GM23338 (cell line): ENCODE measurements at regions not wholly inside any gene's neighbourhood (a gene's known extent, or its start where the extent isn't known, plus 50 kb on each side); places are given as distances from the start of the nearest gene placed in this dataset.
"Not testable (repeated sequence)": the region's sequence is repeated elsewhere in the genome, so short reads cannot be mapped to it uniquely, and the experiment has no call there.

Experiments
- ATAC-seq: fragments of 200-7000 bp; cut with Tn5 transposase; 3 replicates; pipeline ENCODE4 v1.9.1; 2020
- DNase-seq: peaks from one replicate; pipeline ENCODE4 v3.0.0-alpha.2; 2015; ENCODE audit warnings: low spot score
- H2AFZ ChIP-seq: fragments of 200-600 bp; sonication (generic); 2 replicates; pipeline ENCODE4 v1.8.0; 2016; ENCODE audit warnings: antibody characterized with exemption, mild to moderate bottlenecking, moderate library complexity
- H3F3A ChIP-seq: fragments of 200-600 bp; sonication (generic); replicated peaks from 2 replicates; pipeline ENCODE4 v1.8.0; 2017; ENCODE audit warnings: antibody characterized with exemption, mixed run types, low read depth
- H3K27ac ChIP-seq: fragments of 200-600 bp; sonication (generic); 2 replicates; pipeline ENCODE4 v1.6.1; 2016; ENCODE audit warnings: low read depth
- H3K27me3 ChIP-seq: fragments of 200-600 bp; sonication (generic); 2 replicates; pipeline ENCODE4 v1.8.0; 2016; ENCODE audit warnings: mild to moderate bottlenecking, mixed run types, moderate library complexity; ENCODE audit not compliant: insufficient read depth
- H3K36me3 ChIP-seq: fragments of 200-600 bp; sonication (generic); 2 replicates; pipeline ENCODE4 v1.8.0; 2016; ENCODE audit warnings: mild to moderate bottlenecking; ENCODE audit not compliant: insufficient read depth
- H3K4me1 ChIP-seq: fragments of 200-600 bp; sonication (generic); 2 replicates; pipeline ENCODE4 v1.8.0; 2016; ENCODE audit warnings: mild to moderate bottlenecking, moderate library complexity; ENCODE audit not compliant: insufficient read depth
- H3K4me2 ChIP-seq: fragments of 200-600 bp; sonication (generic); 2 replicates; pipeline ENCODE4 v1.7.1; 2017; ENCODE audit warnings: mixed run types
- H3K4me3 ChIP-seq: fragments of 200-600 bp; sonication (generic); 2 replicates; pipeline ENCODE4 v1.6.1; 2016; ENCODE audit warnings: mixed run types
- H3K79me2 ChIP-seq: fragments of 200-600 bp; sonication (generic); replicated peaks from 2 replicates; pipeline ENCODE4 v1.8.0; 2017; ENCODE audit warnings: mild to moderate bottlenecking; ENCODE audit not compliant: insufficient read depth
- H3K9me2 ChIP-seq: fragments of 200-600 bp; sonication (generic); 2 replicates; pipeline ENCODE4 v1.8.0; 2017; ENCODE audit not compliant: insufficient read depth
- H4K20me1 ChIP-seq: fragments of 200-600 bp; sonication (generic); replicated peaks from 2 replicates; pipeline ENCODE4 v1.8.0; 2017; ENCODE audit warnings: mild to moderate bottlenecking; ENCODE audit not compliant: insufficient read depth
- H3K27ac Mint-ChIP-seq: 2 replicates; pipeline ENCODE4 v1.8.0; 2020; ENCODE audit warnings: inconsistent platforms, mild to moderate bottlenecking, moderate library complexity, mixed read lengths
- H3K27me3 Mint-ChIP-seq: 3 replicates; pipeline ENCODE4 v1.8.0; 2022; ENCODE audit warnings: low read depth, mild to moderate bottlenecking, moderate library complexity, mixed read lengths, inconsistent platforms; ENCODE audit not compliant: insufficient read depth, poor library complexity
- H3K36me3 Mint-ChIP-seq: 3 replicates; pipeline ENCODE4 v1.8.0; 2021; ENCODE audit warnings: low read depth, mild to moderate bottlenecking, inconsistent platforms, moderate library complexity, mixed read lengths
- H3K4me1 Mint-ChIP-seq: 3 replicates; pipeline ENCODE4 v1.8.0; 2020; ENCODE audit warnings: mild to moderate bottlenecking, inconsistent platforms, mixed read lengths
- H3K4me3 Mint-ChIP-seq: 3 replicates; pipeline ENCODE4 v1.8.0; 2021; ENCODE audit warnings: moderate library complexity, mild to moderate bottlenecking, inconsistent platforms, mixed read lengths
- H3K9me3 Mint-ChIP-seq: 3 replicates; pipeline ENCODE4 v1.8.0; 2020; ENCODE audit warnings: moderate library complexity, mild to moderate bottlenecking, inconsistent platforms, mixed read lengths
- TF ChIP-seq, protein P1 (sequence below), 2 experiments: fragments of 200-600 bp in 1 of 2; sonication (generic) in 1 of 2; conservative IDR thresholded peaks; 2 replicates each; pipeline versions ENCODE4 v1.5.1 to v1.6.1; 2016 to 2017; ENCODE audit warnings: antibody characterized with exemption in 2 of 2, low read depth in 2 of 2, mild to moderate bottlenecking in 2 of 2, moderate library complexity in 1 of 2

DNA sequence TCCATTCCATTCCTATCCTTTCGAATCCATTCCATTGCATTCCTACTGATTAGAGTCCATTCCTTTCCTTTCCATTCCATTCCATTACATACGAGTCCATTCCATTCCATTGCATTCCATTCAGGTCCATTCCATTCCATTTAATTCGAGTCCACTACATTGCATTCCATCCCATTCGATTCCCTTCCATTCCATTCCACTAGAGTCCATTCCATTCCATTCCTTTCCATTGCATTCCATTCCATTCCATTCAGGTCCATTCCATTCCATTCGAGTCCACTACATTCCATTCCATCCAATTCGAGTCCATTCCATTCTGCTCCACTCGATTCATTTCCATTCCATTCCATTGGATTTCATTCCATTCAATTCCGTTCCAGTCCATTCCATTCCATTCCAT lies 1133.6 kb downstream of the RPIA start (continued):
- TF ChIP-seq, protein P1, sequence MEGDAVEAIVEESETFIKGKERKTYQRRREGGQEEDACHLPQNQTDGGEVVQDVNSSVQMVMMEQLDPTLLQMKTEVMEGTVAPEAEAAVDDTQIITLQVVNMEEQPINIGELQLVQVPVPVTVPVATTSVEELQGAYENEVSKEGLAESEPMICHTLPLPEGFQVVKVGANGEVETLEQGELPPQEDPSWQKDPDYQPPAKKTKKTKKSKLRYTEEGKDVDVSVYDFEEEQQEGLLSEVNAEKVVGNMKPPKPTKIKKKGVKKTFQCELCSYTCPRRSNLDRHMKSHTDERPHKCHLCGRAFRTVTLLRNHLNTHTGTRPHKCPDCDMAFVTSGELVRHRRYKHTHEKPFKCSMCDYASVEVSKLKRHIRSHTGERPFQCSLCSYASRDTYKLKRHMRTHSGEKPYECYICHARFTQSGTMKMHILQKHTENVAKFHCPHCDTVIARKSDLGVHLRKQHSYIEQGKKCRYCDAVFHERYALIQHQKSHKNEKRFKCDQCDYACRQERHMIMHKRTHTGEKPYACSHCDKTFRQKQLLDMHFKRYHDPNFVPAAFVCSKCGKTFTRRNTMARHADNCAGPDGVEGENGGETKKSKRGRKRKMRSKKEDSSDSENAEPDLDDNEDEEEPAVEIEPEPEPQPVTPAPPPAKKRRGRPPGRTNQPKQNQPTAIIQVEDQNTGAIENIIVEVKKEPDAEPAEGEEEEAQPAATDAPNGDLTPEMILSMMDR (conservative IDR thresholded peaks at IDR 0.05; ENCODE audit: low read depth in 2 of 2) = no peak

DNA sequence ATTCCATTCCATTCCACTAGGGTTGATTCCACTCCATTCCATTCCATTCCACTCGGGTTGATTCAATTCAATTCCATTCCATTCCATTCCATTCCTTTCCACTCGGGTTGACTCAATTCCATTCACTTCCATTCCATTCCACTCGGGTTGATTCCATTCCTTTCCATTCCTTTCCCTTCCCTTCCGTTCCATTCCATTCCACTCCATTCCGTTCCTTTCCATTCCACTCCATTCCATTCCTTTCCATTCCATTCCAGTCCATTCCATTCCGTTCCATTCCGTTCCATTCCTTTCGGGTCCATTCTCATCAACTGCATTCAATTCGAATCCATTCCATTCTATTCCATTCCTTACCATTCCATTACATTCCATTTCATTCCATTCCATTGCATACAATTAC lies 1135.3 kb downstream of the RPIA start:
- H3K4me1 ChIP-seq, H3K36me3 Mint-ChIP-seq, H3F3A ChIP-seq, H4K20me1 ChIP-seq, H3K27me3 ChIP-seq, H3K79me2 ChIP-seq, H3K4me1 Mint-ChIP-seq, H2AFZ ChIP-seq, H3K9me3 Mint-ChIP-seq, H3K9me2 ChIP-seq, ATAC-seq, H3K4me3 ChIP-seq, H3K4me3 Mint-ChIP-seq, H3K4me2 ChIP-seq, H3K27ac ChIP-seq, H3K27ac Mint-ChIP-seq, DNase-seq: not testable (repeated sequence)
- peaks cover 44% of the 10 kb centered on the region for H3K36me3 ChIP-seq
- peaks cover 32% of the 10 kb centered on the region for H3K27me3 Mint-ChIP-seq

DNA sequence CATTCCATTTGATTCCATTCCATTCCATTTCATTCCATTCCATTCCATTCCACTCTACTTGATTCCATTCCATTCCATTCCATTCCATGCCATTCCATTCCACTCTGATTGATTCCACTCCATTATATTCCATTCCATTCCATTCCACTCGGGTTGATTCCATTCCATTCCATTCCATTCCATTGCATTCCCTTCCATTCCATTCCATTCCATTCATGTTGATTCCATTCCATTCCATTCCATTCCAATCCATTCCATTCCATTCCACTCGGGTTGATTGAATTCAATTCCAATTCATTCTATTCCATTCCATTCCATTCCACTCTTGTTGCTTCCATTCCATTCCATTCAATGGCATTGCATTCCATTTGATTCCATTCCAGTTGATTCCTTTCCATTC lies 1136.4 kb downstream of the RPIA start:
- not testable (repeated sequence) for H3K4me3 ChIP-seq, H3K4me3 Mint-ChIP-seq, H3K27ac Mint-ChIP-seq, H3K27ac ChIP-seq, H3K4me1 Mint-ChIP-seq, H4K20me1 ChIP-seq, H3K27me3 ChIP-seq, H3K79me2 ChIP-seq, H3F3A ChIP-seq, H3K9me3 Mint-ChIP-seq, H3K4me2 ChIP-seq, H3K36me3 Mint-ChIP-seq, H2AFZ ChIP-seq, H3K4me1 ChIP-seq, H3K9me2 ChIP-seq, ATAC-seq, DNase-seq
- peaks cover 48% of the 10 kb centered on the region for H3K36me3 ChIP-seq
- peaks cover 32% of the 10 kb centered on the region for H3K27me3 Mint-ChIP-seq

DNA sequence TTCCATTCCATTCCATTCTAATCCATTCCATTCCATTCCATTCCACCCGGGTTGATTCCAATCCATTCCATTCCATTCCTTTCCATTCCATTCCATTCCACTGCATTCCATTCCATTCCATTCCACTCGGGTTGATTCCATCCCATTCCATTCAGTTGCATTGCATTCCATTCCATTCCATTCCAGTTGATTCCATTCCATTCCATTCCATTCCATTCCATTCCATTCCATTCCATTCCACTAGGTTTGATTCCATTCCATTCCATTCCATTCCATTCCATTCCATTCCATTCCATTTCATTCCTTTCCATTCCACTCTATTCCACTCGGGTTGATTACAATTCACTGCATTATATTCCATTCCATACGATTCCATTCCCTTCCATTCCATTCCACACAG lies 1136.9 kb downstream of the RPIA start:
- H3K9me2 ChIP-seq = not testable (repeated sequence)

DNA sequence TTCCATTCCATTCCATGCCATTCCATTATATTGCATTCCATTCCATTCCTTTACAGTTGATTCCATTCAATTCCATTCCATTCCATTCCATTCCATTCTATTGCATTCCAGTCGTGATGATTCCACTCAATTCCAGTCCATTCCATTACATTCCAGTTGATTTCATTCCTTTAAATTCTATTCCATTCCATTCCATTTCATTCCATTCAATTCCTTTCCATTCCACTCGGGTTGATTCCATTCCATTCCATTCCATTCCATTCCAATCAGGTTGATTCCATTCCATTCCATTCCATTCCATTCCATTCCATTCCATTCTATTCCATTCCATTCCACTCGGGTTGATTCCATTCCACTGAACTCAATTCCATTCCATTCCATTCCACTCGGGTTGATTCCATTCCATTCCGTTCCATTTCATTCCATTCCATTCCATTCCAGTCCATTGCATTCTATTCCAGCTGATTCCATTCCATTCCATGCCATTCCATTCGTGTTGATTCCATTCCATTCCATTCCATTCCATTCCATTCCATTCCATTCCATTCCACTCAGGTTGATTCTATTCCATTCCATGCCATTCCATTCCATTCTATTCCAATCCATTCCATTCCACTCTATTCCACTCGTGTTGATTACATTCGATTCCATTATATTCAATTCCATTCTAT lies 1137.6 kb downstream of the RPIA start:
- not testable (repeated sequence) for H3K4me1 Mint-ChIP-seq, H2AFZ ChIP-seq, DNase-seq, H3K9me3 Mint-ChIP-seq, H3K27ac Mint-ChIP-seq, H3K27ac ChIP-seq, H3K36me3 Mint-ChIP-seq, H3K4me2 ChIP-seq, H3K79me2 ChIP-seq, H3K4me1 ChIP-seq, ATAC-seq, H3K9me2 ChIP-seq, H3K27me3 ChIP-seq, H4K20me1 ChIP-seq, H3F3A ChIP-seq, H3K4me3 Mint-ChIP-seq
- H3K27me3 Mint-ChIP-seq = peaks cover 35% of the 10 kb centered on the region
- 0 out of 2 replicates have a peak overlapping the region, but pooled peaks have one; percentile 31 for H3K4me3 ChIP-seq
- peaks cover 38% of the 10 kb centered on the region for H3K36me3 ChIP-seq

More for the DNA sequence above, 1136.9 kb downstream of the RPIA start:
- peaks cover 45% of the 10 kb centered on the region for H3K36me3 ChIP-seq
- H3K4me1 Mint-ChIP-seq, DNase-seq, ATAC-seq, H3K4me3 Mint-ChIP-seq, H3K27ac Mint-ChIP-seq, H3K27me3 ChIP-seq, H3K4me1 ChIP-seq, H3K79me2 ChIP-seq, H3K4me3 ChIP-seq, H3K27ac ChIP-seq, H3K9me3 Mint-ChIP-seq, H2AFZ ChIP-seq, H3K36me3 Mint-ChIP-seq, H4K20me1 ChIP-seq, H3F3A ChIP-seq, H3K4me2 ChIP-seq: not testable (repeated sequence)
- peaks cover 35% of the 10 kb centered on the region for H3K27me3 Mint-ChIP-seq
